H1 (cell line): ENCODE measurements at regions not wholly inside any gene's neighbourhood (a gene's known extent, or its start where the extent isn't known, plus 50 kb on each side); places are given as distances from the start of the nearest gene placed in this dataset.

Experiments used
- CTCF ChIA-PET: fragments of 300-600 bp; sonication (Branson Sonifier 250); formaldehyde crosslinking; loops from one replicate; lab custom pipeline; 2021; ENCODE audit not compliant: partially characterized antibody; lab: Charles Lee
- POLR2A ChIA-PET: fragments of 300-600 bp; sonication (Branson Sonifier 250); formaldehyde crosslinking; loops from one replicate; lab custom pipeline; 2021; ENCODE audit warnings: inconsistent platforms; ENCODE audit not compliant: partially characterized antibody; lab: Charles Lee
- DNase-seq, 2 experiments: peaks; one replicate each; pipeline versions ENCODE4 v3.0.0 to v3.0.0-alpha.2; 2010 to 2022; ENCODE audit warnings: low spot score in 2 of 2, low read depth in 1 of 2, mixed read lengths in 1 of 2
- FAIRE-seq: peaks from 2 replicates; lab custom pipeline; 2011; peaks lifted over from hg19 to GRCh38; lab: Jason Lieb, UNC
- H2AFZ ChIP-seq: 2 replicates; pipeline ENCODE4 v1.8.1; 2012; ENCODE audit warnings: low read length, inconsistent platforms
- H2AK5ac ChIP-seq: 2 replicates; pipeline ENCODE4 v1.6.1; 2013; ENCODE audit warnings: low read depth, low read length
- H2BK120ac ChIP-seq: replicated peaks from 2 replicates; pipeline ENCODE3; 2013; ENCODE audit warnings: low read depth, low read length, inconsistent platforms
- H2BK12ac ChIP-seq: 2 replicates; pipeline ENCODE4 v1.6.1; 2013; ENCODE audit warnings: low read depth, low read length
- H2BK15ac ChIP-seq: 2 replicates; pipeline ENCODE4 v1.6.1; 2013; ENCODE audit warnings: low read length
- H2BK20ac ChIP-seq: 2 replicates; pipeline ENCODE4 v1.6.1; 2013; ENCODE audit warnings: low read length
- H2BK5ac ChIP-seq: 2 replicates; pipeline ENCODE4 v1.6.1; 2013; ENCODE audit warnings: low read depth, low read length
- H3K14ac ChIP-seq: 2 replicates; pipeline ENCODE4 v1.6.1; 2013; ENCODE audit warnings: inconsistent platforms; ENCODE audit not compliant: insufficient read length
- H3K18ac ChIP-seq: 2 replicates; pipeline ENCODE4 v1.6.1; 2013; ENCODE audit warnings: low read length; ENCODE audit errors: extremely low read depth
- H3K23ac ChIP-seq: 2 replicates; pipeline ENCODE4 v1.6.1; 2013; ENCODE audit warnings: inconsistent platforms; ENCODE audit not compliant: insufficient read length
- H3K23me2 ChIP-seq: 2 replicates; pipeline ENCODE4 v1.6.1; 2013; ENCODE audit warnings: low read depth, low read length
- H3K27ac ChIP-seq: 2 replicates; pipeline ENCODE4 v1.6.1; 2011; ENCODE audit warnings: low read depth, low read length, inconsistent platforms
- H3K27me3 ChIP-seq, 4 experiments: replicated peaks in 1 of 4; 1 replicate in 1 of 4; 2 replicates in 3 of 4; pipeline versions ENCODE4 v1.6.1 to v1.8.1; 2011 to 2013; ENCODE audit warnings: low read length in 3 of 4, mild to moderate bottlenecking in 3 of 4, inconsistent platforms in 2 of 4, mixed read lengths in 2 of 4, moderate library complexity in 1 of 4; ENCODE audit not compliant: control insufficient read depth in 3 of 4, insufficient read depth in 3 of 4; ENCODE audit errors: extremely low read depth in 1 of 4
- H3K36me3 ChIP-seq, 4 experiments: 2 replicates each; pipeline versions ENCODE4 v1.6.1 to v1.8.1; 2011 to 2013; ENCODE audit warnings: mild to moderate bottlenecking in 4 of 4, low read length in 3 of 4, moderate library complexity in 2 of 4, control low read depth in 1 of 4, inconsistent platforms in 1 of 4; ENCODE audit not compliant: insufficient read depth in 4 of 4, control insufficient read depth in 2 of 4
- H3K4ac ChIP-seq: replicated peaks from 2 replicates; pipeline ENCODE3; 2013; ENCODE audit warnings: low read length, low read depth, mixed read lengths, inconsistent platforms; ENCODE audit not compliant: insufficient read length
- H3K4me1 ChIP-seq, 4 experiments: replicated peaks in 1 of 4; 1 replicate in 1 of 4; 2 replicates in 3 of 4; pipeline versions ENCODE4 v1.6.1 to v1.8.1; 2011 to 2013; ENCODE audit warnings: low read length in 3 of 4, inconsistent platforms in 2 of 4, mixed read lengths in 1 of 4; ENCODE audit not compliant: insufficient read depth in 4 of 4, control insufficient read depth in 3 of 4
- H3K4me2 ChIP-seq, 2 experiments: 2 replicates each; pipeline versions ENCODE4 v1.6.1 to v1.8.1; 2011 to 2013; ENCODE audit warnings: low read depth in 2 of 2, low read length in 2 of 2, control low read depth in 1 of 2, inconsistent platforms in 1 of 2, mild to moderate bottlenecking in 1 of 2; ENCODE audit not compliant: insufficient read depth in 1 of 2
- H3K4me3 ChIP-seq, 4 experiments: fragments of 200-600, 300-600 bp in 1 of 4; sonication (generic), shearing (Covaris generic), sonication (Bioruptor Twin) in 1 of 4; 2 replicates each; pipeline versions ENCODE4 v1.5.1 to v1.8.1; 2011 to 2016; ENCODE audit warnings: low read length in 4 of 4, low read depth in 3 of 4, control low read depth in 2 of 4, inconsistent platforms in 2 of 4, mild to moderate bottlenecking in 2 of 4, mixed read lengths in 1 of 4, moderate library complexity in 1 of 4; ENCODE audit not compliant: insufficient read depth in 2 of 4; ENCODE audit errors: extremely low read depth in 1 of 4
- H3K56ac ChIP-seq: replicated peaks from 2 replicates; pipeline ENCODE3; 2013; ENCODE audit warnings: low read depth, mild to moderate bottlenecking, mixed read lengths, low read length, inconsistent platforms; ENCODE audit not compliant: insufficient read length
- H3K79me1 ChIP-seq: 2 replicates; pipeline ENCODE4 v1.6.1; 2013; ENCODE audit warnings: low read depth, low read length, control low read depth
- H3K79me2 ChIP-seq, 2 experiments: 2 replicates each; pipeline versions ENCODE4 v1.6.1 to v1.8.1; 2012 to 2013; ENCODE audit warnings: low read length in 2 of 2, mild to moderate bottlenecking in 2 of 2, inconsistent platforms in 1 of 2; ENCODE audit not compliant: insufficient read depth in 2 of 2, control insufficient read depth in 1 of 2
- H3K9ac ChIP-seq, 4 experiments: replicated peaks in 1 of 4; 1 replicate in 1 of 4; 2 replicates in 3 of 4; pipeline versions ENCODE4 v1.6.1 to v1.8.1; 2011 to 2013; ENCODE audit warnings: low read depth in 3 of 4, low read length in 3 of 4, control low read depth in 2 of 4, mild to moderate bottlenecking in 2 of 4, moderate library complexity in 2 of 4, inconsistent platforms in 1 of 4; ENCODE audit errors: extremely low read depth in 1 of 4
- H3K9me3 ChIP-seq, 2 experiments: 2 replicates each; pipeline versions ENCODE4 v1.6.1 to v1.8.1; 2012 to 2013; ENCODE audit warnings: mild to moderate bottlenecking in 2 of 2, moderate library complexity in 2 of 2, control low read depth in 1 of 2, inconsistent platforms in 1 of 2, low read depth in 1 of 2, low read length in 1 of 2, mixed read lengths in 1 of 2; ENCODE audit not compliant: insufficient read depth in 2 of 2
- H4K20me1 ChIP-seq, 2 experiments: replicated peaks in 1 of 2; 2 replicates each; pipeline versions ENCODE3 to v1.8.1; 2011 to 2013; ENCODE audit warnings: inconsistent platforms in 2 of 2, low read length in 2 of 2, mild to moderate bottlenecking in 1 of 2; ENCODE audit not compliant: insufficient read depth in 2 of 2, control insufficient read depth in 1 of 2
- H4K5ac ChIP-seq: 2 replicates; pipeline ENCODE4 v1.6.1; 2013; ENCODE audit warnings: low read length, low read depth, mixed read lengths, inconsistent platforms; ENCODE audit not compliant: insufficient read length
- H4K8ac ChIP-seq: 2 replicates; pipeline ENCODE4 v1.8.0; 2013; ENCODE audit warnings: mild to moderate bottlenecking, moderate library complexity, low read length, inconsistent platforms; ENCODE audit not compliant: insufficient read depth; ENCODE audit errors: extremely low read depth
- H4K91ac ChIP-seq: replicated peaks from 2 replicates; pipeline ENCODE3; 2013; ENCODE audit warnings: low read length, mixed read lengths, inconsistent platforms; ENCODE audit not compliant: insufficient read length
- CHD1 ChIP-seq: IDR thresholded peaks from 2 replicates; pipeline ENCODE4 v1.6.1; 2012; ENCODE audit warnings: low read depth, low read length, improper control_type of control experiment
- FOSL1 ChIP-seq: IDR thresholded peaks from 2 replicates; pipeline ENCODE4 v1.6.1; 2011; ENCODE audit warnings: mild to moderate bottlenecking, low read depth, low read length, moderate library complexity; ENCODE audit not compliant: insufficient read depth
- HDAC2 ChIP-seq, 2 experiments: fragments of 300-600 bp in 1 of 2; sonication (generic) in 1 of 2; IDR thresholded peaks; 2 replicates each; pipeline ENCODE4 v1.6.1; 2011 to 2012; ENCODE audit warnings: low read depth in 2 of 2, low read length in 2 of 2, mild to moderate bottlenecking in 2 of 2, moderate library complexity in 2 of 2, borderline replicate concordance in 1 of 2, inconsistent platforms in 1 of 2
- JUND ChIP-seq: IDR thresholded peaks from 2 replicates; pipeline ENCODE4 v1.6.1; 2011; ENCODE audit warnings: mild to moderate bottlenecking, improper control_type of control experiment, low read length
- KDM1A ChIP-seq: fragments of 200-600, 300-600 bp; sonication (generic); IDR thresholded peaks from 2 replicates; pipeline ENCODE4 v1.7.1; 2016; ENCODE audit warnings: mild to moderate bottlenecking, low read length, borderline replicate concordance
- PHF8 ChIP-seq: fragments of 200-600 bp; sonication (generic); conservative IDR thresholded peaks from 2 replicates; pipeline ENCODE4 v1.7.1; 2012; ENCODE audit warnings: low read depth, mild to moderate bottlenecking, inconsistent platforms, low read length, moderate library complexity
- RAD21 ChIP-seq, 2 experiments: IDR thresholded peaks in 1 of 2; conservative IDR thresholded peaks in 1 of 2; 2 replicates each; pipeline ENCODE4 v1.6.1; 2011; ENCODE audit warnings: low read depth in 2 of 2, low read length in 2 of 2, improper control_type of control experiment in 1 of 2, inconsistent platforms in 1 of 2, mild to moderate bottlenecking in 1 of 2, moderate library complexity in 1 of 2
- RFX5 ChIP-seq: IDR thresholded peaks from 2 replicates; pipeline ENCODE4 v1.6.1; 2011; ENCODE audit warnings: low read depth, low read length, improper control_type of control experiment, borderline replicate concordance
- SRF ChIP-seq: IDR thresholded peaks from 2 replicates; pipeline ENCODE4 v1.6.1; 2011; ENCODE audit warnings: mild to moderate bottlenecking, low read depth, low read length, moderate library complexity
- SUZ12 ChIP-seq: fragments of 200-600 bp; sonication (generic); IDR thresholded peaks from 2 replicates; pipeline ENCODE4 v1.6.1; 2012; ENCODE audit warnings: mild to moderate bottlenecking, inconsistent platforms, low read length, moderate library complexity, mixed read lengths
- ZNF274 ChIP-seq: IDR thresholded peaks from 2 replicates; pipeline ENCODE4 v1.7.0; 2012; ENCODE audit warnings: low read length, borderline replicate concordance; ENCODE audit errors: extremely low read depth
- WGBS, 2 experiments: shearing (Covaris generic) in 1 of 2; methylation state at CpG; one replicate each; pipeline versions ENCODE4 v1.1.6 to v1.1.7; 2013 to 2015; ENCODE audit warnings: low lambda C conversion rate in 2 of 2, mixed read lengths in 2 of 2, inconsistent platforms in 1 of 2, low coverage in 1 of 2, missing lambda C conversion rate in 1 of 2; ENCODE audit not compliant: insufficient replicate concordance in 2 of 2, insufficient coverage in 1 of 2, insufficient read length in 1 of 2; ENCODE audit errors: extremely low coverage in 1 of 2, missing lambda C conversion rate in 1 of 2; 5-methylcytosine and 5-hydroxymethylcytosine counted together
- TF ChIP-seq, protein P1 (sequence below): IDR thresholded peaks from 2 replicates; pipeline ENCODE4 v1.6.1; 2012; ENCODE audit warnings: low read length, inconsistent platforms

GRCh38 chr12:75638792-75639191 lies 127.4 kb upstream of the KRR1 start:
- H3K36me3 ChIP-seq: no peaks in the 10 kb centered on the region
- no peaks in the 10 kb centered on the region for H3K79me2 ChIP-seq
- H3K4me3 ChIP-seq: no peak overlapping the region
- H4K20me1 ChIP-seq: no peaks in the 10 kb centered on the region
- H4K91ac ChIP-seq: no peak overlapping the region
- no peak overlapping the region for H3K4ac ChIP-seq
- no peak overlapping the region for H3K23ac ChIP-seq
- H3K18ac ChIP-seq: no peak overlapping the region
- H3K27ac ChIP-seq: no peak overlapping the region
- no peak overlapping the region for H3K56ac ChIP-seq
- H2BK20ac ChIP-seq: no peak overlapping the region
- no peaks in the 10 kb centered on the region for H3K23me2 ChIP-seq
- no peaks in the 10 kb centered on the region for H3K9me3 ChIP-seq
- no peak for FAIRE-seq
- H3K4me1 ChIP-seq: peaks cover 2 to 15% (median 9%) of the 10 kb centered on the region in 4 experiments; a peak in 5 of 7 replicates
- no peak overlapping the region for H2BK15ac ChIP-seq
- H2AK5ac ChIP-seq: no peak overlapping the region
- TF ChIP-seq ZNF274 (no peak), SRF (no peak), SUZ12 (no peak), HDAC2 (IDR thresholded peaks at IDR 0.05; ENCODE audit: borderline replicate concordance in 1 of 2, low read depth in 2 of 2, low read length in 2 of 2) (no peak), PHF8 (no peak), RFX5 (no peak), RAD21 (IDR thresholded peaks at IDR 0.05 in 1 of 2, conservative IDR thresholded peaks at IDR 0.05 in 1 of 2; ENCODE audit: low read depth in 2 of 2, low read length in 2 of 2) (no peak), JUND (no peak), FOSL1 (no peak), CHD1 (no peak), KDM1A (no peak)
- TF ChIP-seq, protein P1, sequence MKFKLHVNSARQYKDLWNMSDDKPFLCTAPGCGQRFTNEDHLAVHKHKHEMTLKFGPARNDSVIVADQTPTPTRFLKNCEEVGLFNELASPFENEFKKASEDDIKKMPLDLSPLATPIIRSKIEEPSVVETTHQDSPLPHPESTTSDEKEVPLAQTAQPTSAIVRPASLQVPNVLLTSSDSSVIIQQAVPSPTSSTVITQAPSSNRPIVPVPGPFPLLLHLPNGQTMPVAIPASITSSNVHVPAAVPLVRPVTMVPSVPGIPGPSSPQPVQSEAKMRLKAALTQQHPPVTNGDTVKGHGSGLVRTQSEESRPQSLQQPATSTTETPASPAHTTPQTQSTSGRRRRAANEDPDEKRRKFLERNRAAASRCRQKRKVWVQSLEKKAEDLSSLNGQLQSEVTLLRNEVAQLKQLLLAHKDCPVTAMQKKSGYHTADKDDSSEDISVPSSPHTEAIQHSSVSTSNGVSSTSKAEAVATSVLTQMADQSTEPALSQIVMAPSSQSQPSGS: no peak
- TF ChIP-seq, all 59 proteins: peak for 0
- H3K79me1 ChIP-seq: no peaks in the 10 kb centered on the region
- no peak overlapping the region for H3K9ac ChIP-seq
- H4K8ac ChIP-seq: no peak overlapping the region
- 92% methylated on average over 7 of the region's 7 CpGs; no CpG with 5 or more reads in 1 of the 2 experiments for WGBS, 2 experiments
- H2BK12ac ChIP-seq: no peak overlapping the region
- no peak overlapping the region for H3K4me2 ChIP-seq
- no peaks in the 10 kb centered on the region for H3K27me3 ChIP-seq
- CTCF ChIA-PET: interaction anchor here (0.9 to 1.6 kb wide), 3 partner anchors 75 to 121 kb away, joined by 3 to 7 read pairs (median 3); no protein-coding TSS in a partner anchor
- H2BK5ac ChIP-seq: no peak overlapping the region
- no peak overlapping the region for H2AFZ ChIP-seq
- no peak for DNase-seq
- H3K14ac ChIP-seq: no peak overlapping the region
- H4K5ac ChIP-seq: no peak overlapping the region
- POLR2A ChIA-PET: interaction anchor here (1.6 kb wide), 1 partner anchor 392 kb away, joined by 6 read pairs; no protein-coding TSS in a partner anchor
- H2BK120ac ChIP-seq: no peak overlapping the region
